ENCODE measurements at regions not wholly inside any gene's neighbourhood (a gene's known extent, or its start where the extent isn't known, plus 50 kb on each side); places are given as distances from the start of the nearest gene placed in this dataset.
"Not testable (repeated sequence)": the region's sequence is repeated elsewhere in the genome, so short reads cannot be mapped to it uniquely, and the experiment has no call there.

DNA sequence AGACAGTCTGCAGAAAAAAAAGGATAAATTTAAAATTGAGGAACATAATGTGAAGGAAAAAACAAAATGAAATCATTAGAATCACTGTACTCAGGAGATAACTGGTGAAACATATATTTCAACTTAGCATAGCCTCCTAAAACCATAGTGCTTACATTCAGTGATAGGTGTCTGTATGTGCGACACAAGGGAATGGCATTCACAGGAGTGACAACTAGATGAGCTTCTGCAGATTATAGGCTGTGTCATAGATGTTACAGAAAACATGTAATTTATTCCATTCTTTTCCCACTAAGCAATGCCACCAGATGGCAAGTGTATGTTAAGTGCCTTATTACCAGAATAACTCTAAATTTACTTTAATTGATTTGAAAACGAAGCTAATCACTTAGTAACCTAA lies 960.0 kb upstream of the PCDH20 start (continued):
- no peak for TF ChIP-seq ZNF462 (CRISPR knock-in tag; IDR thresholded peaks at IDR 0.05)
- no peak for TF ChIP-seq STAT1 (IDR thresholded peaks at IDR 0.05; ENCODE audit: unreplicated experiment)
- no peak for TF ChIP-seq ZNF331 (CRISPR knock-in tag; IDR thresholded peaks at IDR 0.05; ENCODE audit: low read depth)
- TF ChIP-seq CTCF (conservative IDR thresholded peaks at IDR 0.05; ENCODE audit: low read depth in 2 of 2): no peak

GRCh38 chr13:62371737-62372136 lies 956.1 kb upstream of the PCDH20 start:
- ATAC-seq (no peak), DNase-seq (ENCODE audit: low spot score) (no peak)
- H3K79me2 ChIP-seq (replicated peaks; ENCODE audit: insufficient read depth): no peaks in the 10 kb centered on the region
- no peaks in the 10 kb centered on the region for H3K4me1 Mint-ChIP-seq
- H3K36me3 Mint-ChIP-seq (ENCODE audit: low read depth): no peaks in the 10 kb centered on the region
- H3K4me3 Mint-ChIP-seq: no peak overlapping the region
- H3K27me3 Mint-ChIP-seq (ENCODE audit: insufficient read depth, low read depth, poor library complexity): no peaks in the 10 kb centered on the region
- H4K20me1 ChIP-seq (replicated peaks; ENCODE audit: insufficient read depth): no peaks in the 10 kb centered on the region
- H3K4me3 ChIP-seq: no peak overlapping the region
- no peak overlapping the region for H3K27ac ChIP-seq (ENCODE audit: low read depth)
- no peak for TF ChIP-seq EZH2 (IDR thresholded peaks at IDR 0.05; ENCODE audit: low read depth, unreplicated experiment)
- H3K36me3 ChIP-seq (ENCODE audit: insufficient read depth): no peaks in the 10 kb centered on the region
- no peaks in the 10 kb centered on the region for H3F3A ChIP-seq (replicated peaks; ENCODE audit: low read depth)
- no peaks in the 10 kb centered on the region for H3K9me2 ChIP-seq (ENCODE audit: insufficient read depth)
- no peak overlapping the region for H2AFZ ChIP-seq
- no peaks in the 10 kb centered on the region for H3K4me1 ChIP-seq (ENCODE audit: insufficient read depth)
- H3K9me3 Mint-ChIP-seq: peaks cover 3% of the 10 kb centered on the region; the same call in 1 of the 3 replicates
- no peak overlapping the region for H3K4me2 ChIP-seq
- H3K27me3 ChIP-seq (ENCODE audit: insufficient read depth): no peaks in the 10 kb centered on the region
- no peak overlapping the region for H3K27ac Mint-ChIP-seq

DNA sequence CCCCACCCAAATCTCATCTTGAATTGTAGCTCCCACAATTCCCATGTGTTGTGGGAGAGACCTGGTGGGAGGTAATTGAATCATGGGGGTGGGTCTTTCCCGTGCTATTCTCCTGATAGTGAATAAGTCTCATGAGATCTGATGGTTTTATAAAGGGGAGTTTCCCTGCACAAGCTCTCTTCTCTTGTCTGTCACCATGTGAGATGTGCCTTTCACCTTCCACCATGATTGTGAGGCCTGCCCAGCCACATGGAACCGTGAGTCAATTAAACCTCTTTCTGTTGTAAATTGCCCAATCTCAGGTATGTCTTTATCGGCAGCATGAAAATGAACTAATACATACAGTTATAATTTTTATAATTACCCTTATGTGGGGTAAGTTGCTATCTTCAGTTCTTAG lies 952.3 kb upstream of the PCDH20 start:
- H3K9me3 Mint-ChIP-seq; H3K4me3 Mint-ChIP-seq; H4K20me1 ChIP-seq (replicated peaks; ENCODE audit: insufficient read depth); H3F3A ChIP-seq (replicated peaks; ENCODE audit: low read depth); ATAC-seq; DNase-seq (ENCODE audit: low spot score); H3K9me2 ChIP-seq (ENCODE audit: insufficient read depth); H3K36me3 ChIP-seq (ENCODE audit: insufficient read depth); H3K36me3 Mint-ChIP-seq (ENCODE audit: low read depth); H3K27me3 ChIP-seq (ENCODE audit: insufficient read depth); H2AFZ ChIP-seq; H3K4me1 ChIP-seq (ENCODE audit: insufficient read depth); H3K4me3 ChIP-seq; H3K4me2 ChIP-seq; H3K27ac ChIP-seq (ENCODE audit: low read depth); H3K79me2 ChIP-seq (replicated peaks; ENCODE audit: insufficient read depth); H3K27ac Mint-ChIP-seq; H3K4me1 Mint-ChIP-seq; H3K27me3 Mint-ChIP-seq (ENCODE audit: insufficient read depth, low read depth, poor library complexity): not testable (repeated sequence)

Measured in GM23338 (cell line).